ENCODE measurements at regions not wholly inside any gene's neighbourhood (a gene's known extent, or its start where the extent isn't known, plus 50 kb on each side); places are given as distances from the start of the nearest gene placed in this dataset.
"Not testable (repeated sequence)": the region's sequence is repeated elsewhere in the genome, so short reads cannot be mapped to it uniquely, and the experiment has no call there.

DNA sequence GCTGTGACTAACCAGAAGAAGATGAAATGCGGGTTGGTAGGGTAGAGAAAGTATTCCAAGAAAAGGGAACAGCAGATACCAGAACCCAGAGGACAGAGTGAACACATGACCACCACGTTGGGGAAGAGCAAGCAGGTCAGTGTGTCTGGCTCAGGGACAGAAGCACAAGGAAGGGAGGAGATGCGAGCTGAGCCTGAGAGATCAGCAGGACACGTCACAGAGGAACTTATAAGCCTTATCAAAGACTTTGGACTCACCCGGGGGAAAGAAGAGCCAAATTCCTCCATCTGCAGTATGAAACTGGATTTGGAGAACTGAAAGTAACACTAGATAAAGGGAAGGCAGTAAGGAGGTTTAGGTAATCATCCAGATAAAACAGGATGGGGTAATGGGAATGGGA, 232.1 kb upstream of the NPVF start:
- CTCF ChIA-PET = no interaction called here
- DNase-seq (ENCODE audit: low read depth, low spot score) = no peak

DNA sequence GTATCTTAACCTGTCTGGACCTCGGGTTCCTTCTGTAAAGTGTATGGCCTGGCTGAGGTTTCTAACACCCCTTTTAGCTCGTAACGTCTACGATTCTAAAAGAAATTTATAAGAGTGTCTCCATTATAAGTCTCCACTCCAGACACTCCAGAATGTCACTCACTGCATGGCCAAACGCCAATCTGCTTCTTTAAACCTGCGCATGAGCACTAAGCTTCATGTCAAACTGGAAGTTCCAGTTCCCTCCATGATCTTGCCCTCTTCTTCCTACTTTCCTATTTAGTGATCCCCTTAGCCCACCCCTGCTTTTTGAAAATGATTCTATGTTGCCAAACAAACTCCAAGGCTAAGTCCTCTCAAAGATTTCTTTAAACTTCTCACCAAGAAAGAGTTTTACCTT, 241.4 kb upstream of the NPVF start:
- no peak for DNase-seq (ENCODE audit: low read depth, low spot score)
- TF ChIP-seq, protein P1, sequence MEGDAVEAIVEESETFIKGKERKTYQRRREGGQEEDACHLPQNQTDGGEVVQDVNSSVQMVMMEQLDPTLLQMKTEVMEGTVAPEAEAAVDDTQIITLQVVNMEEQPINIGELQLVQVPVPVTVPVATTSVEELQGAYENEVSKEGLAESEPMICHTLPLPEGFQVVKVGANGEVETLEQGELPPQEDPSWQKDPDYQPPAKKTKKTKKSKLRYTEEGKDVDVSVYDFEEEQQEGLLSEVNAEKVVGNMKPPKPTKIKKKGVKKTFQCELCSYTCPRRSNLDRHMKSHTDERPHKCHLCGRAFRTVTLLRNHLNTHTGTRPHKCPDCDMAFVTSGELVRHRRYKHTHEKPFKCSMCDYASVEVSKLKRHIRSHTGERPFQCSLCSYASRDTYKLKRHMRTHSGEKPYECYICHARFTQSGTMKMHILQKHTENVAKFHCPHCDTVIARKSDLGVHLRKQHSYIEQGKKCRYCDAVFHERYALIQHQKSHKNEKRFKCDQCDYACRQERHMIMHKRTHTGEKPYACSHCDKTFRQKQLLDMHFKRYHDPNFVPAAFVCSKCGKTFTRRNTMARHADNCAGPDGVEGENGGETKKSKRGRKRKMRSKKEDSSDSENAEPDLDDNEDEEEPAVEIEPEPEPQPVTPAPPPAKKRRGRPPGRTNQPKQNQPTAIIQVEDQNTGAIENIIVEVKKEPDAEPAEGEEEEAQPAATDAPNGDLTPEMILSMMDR (IDR thresholded peaks at IDR 0.05; ENCODE audit: insufficient read depth, low read length, missing control alignments) = no peak
- POLR2A ChIA-PET = no interaction called here
- no peak overlapping the region for H3K4me3 ChIP-seq (ENCODE audit: low read depth, low read length)
- CTCF ChIA-PET = no interaction called here

More for the DNA sequence above, 232.1 kb upstream of the NPVF start:
- TF ChIP-seq, protein P1 (IDR thresholded peaks at IDR 0.05; ENCODE audit: insufficient read depth, low read length, missing control alignments) = no peak
- POLR2A ChIA-PET = no interaction called here
- H3K4me3 ChIP-seq (ENCODE audit: low read depth, low read length) = no peak overlapping the region

DNA sequence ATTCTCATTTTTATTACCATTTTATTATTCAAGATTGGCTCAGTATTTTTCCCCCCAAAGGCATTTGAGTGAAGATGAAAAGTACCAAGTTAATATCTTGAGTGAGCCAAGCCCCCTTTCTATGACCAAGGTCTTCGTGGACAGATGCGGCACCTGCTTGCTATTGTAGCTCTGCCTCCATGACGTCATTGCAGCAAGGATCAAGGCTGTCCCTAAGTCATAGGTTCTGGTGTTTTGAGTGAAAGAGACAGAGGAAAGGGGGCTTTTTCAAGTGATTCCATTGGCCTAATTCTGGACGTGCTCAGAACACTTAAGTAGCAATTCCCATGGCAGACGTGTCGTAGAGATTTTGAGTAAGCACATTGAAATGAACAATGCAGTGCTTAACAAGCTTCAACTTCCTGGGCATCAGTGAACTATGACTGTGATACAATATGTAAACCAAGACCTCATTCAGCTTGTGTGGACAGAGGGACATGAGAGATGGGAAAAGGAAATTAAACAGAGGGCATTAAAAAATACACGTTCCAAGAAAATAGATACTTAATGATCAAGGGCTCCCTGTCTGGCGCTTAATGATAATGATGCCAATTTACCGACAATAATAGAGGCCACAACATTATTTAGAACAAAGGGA, 248.7 kb upstream of the NPVF start:
- POLR2A ChIA-PET = no interaction called here
- TF ChIP-seq, protein P1 (IDR thresholded peaks at IDR 0.05; ENCODE audit: insufficient read depth, low read length, missing control alignments) = no peak
- CTCF ChIA-PET = no interaction called here
- no peak for DNase-seq (ENCODE audit: low read depth, low spot score)
- H3K4me3 ChIP-seq (ENCODE audit: low read depth, low read length) = no peak overlapping the region

DNA sequence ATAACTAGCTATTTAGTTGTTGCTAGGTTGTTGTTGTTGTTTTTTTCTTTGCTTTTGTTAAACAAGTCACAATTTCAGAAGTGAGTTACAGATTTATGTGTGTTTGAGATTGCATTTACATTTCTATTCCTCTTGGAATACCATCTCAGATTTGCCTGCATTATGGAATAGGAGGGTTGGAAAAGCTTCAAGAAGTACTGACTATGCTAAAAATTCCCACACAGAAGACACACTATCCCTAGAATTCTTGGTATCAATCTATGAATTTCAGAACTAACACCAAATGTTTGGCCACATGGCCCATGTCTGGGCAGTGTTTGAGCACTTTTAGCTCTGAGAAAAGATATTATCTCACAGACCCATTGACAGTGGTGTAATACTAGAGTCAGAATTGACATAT, 249.9 kb upstream of the NPVF start:
- DNase-seq (ENCODE audit: low read depth, low spot score); POLR2A ChIA-PET; H3K4me3 ChIP-seq (ENCODE audit: low read depth, low read length); CTCF ChIA-PET: not testable (repeated sequence)

DNA sequence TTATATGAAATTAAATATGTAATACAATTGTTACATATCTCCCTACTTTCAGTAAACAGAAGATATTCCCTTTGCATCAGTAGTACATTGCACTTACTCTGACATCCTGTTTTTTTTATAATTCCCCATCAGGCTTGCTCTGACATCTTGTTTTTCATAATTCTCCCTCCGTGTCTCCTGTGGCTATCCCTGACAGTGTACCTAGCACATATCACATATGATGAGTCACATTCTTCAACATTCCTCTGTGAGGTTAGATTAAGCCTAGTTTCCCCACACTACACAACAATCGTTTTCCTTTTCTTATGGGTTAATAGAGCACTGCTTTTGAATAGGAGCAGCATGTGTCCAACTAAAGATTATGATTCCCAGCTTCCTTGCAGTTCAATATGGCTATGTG, 250.6 kb upstream of the NPVF start:
- CTCF ChIA-PET = no interaction called here
- no peak overlapping the region for H3K4me3 ChIP-seq (ENCODE audit: low read depth, low read length)
- POLR2A ChIA-PET = no interaction called here
- TF ChIP-seq, protein P1 (IDR thresholded peaks at IDR 0.05; ENCODE audit: insufficient read depth, low read length, missing control alignments) = no peak
- no peak for DNase-seq (ENCODE audit: low read depth, low spot score)

DNA sequence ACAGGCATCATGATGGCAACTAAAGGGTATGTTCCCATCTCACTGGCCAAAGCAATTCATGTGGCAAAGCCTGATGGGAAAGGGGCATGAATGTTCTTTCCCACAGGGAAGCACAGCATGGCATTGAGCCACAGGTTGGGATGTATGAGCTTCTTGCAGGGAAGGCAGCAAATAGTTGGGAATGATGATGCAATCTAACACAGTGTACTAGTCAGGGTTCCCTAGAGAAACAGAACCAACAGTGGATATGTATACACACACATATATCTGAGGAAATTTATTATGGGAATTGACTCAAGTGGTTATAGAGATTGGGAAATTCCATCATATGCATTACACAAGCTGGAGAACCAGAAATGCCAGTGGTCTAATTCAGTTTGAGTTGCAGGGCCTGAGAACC, 253.6 kb upstream of the NPVF start:
- TF ChIP-seq, protein P1 (IDR thresholded peaks at IDR 0.05; ENCODE audit: insufficient read depth, low read length, missing control alignments) = no peak
- POLR2A ChIA-PET = no interaction called here
- no peak overlapping the region for H3K4me3 ChIP-seq (ENCODE audit: low read depth, low read length)
- DNase-seq (ENCODE audit: low read depth, low spot score) = no peak
- CTCF ChIA-PET = no interaction called here

DNA sequence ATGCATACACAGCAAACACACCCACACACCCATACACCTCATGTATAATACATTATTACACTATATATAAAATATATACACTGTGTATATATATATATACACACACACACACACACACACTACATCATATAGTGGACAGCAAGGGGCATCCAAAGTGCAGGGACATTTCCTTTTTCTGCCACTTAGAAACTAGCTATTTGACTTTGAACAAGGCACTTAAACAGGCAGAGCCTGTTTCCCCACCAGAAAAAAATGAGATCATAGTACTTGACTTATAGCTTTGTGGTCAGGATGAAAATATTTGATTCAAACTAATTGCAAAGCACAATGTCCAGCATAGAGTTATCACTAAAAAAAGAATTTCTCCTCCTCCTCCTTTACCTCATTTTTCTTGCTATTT, 254.3 kb upstream of the NPVF start:
- CTCF ChIA-PET = no interaction called here
- TF ChIP-seq, protein P1 (IDR thresholded peaks at IDR 0.05; ENCODE audit: insufficient read depth, low read length, missing control alignments) = no peak

More for the DNA sequence above, 254.3 kb upstream of the NPVF start:
- no peak overlapping the region for H3K4me3 ChIP-seq (ENCODE audit: low read depth, low read length)
- no peak for DNase-seq (ENCODE audit: low read depth, low spot score)
- POLR2A ChIA-PET = no interaction called here

Data from AG04449 (cell line).